ENCODE measurements at regions not wholly inside any gene's neighbourhood (a gene's known extent, or its start where the extent isn't known, plus 50 kb on each side); places are given as distances from the start of the nearest gene placed in this dataset.

- H3K4me3 ChIP-seq (ENCODE audit: low read depth, low read length), result no peak overlapping the region
- TF ChIP-seq CTCF (IDR thresholded peaks at IDR 0.05; ENCODE audit: borderline replicate concordance, insufficient read depth, low read depth, low read length), result no peak
These were observed 959.3 kb downstream of the SH3BGRL start for GRCh38 chrX:82161195-82161594.

DNA sequence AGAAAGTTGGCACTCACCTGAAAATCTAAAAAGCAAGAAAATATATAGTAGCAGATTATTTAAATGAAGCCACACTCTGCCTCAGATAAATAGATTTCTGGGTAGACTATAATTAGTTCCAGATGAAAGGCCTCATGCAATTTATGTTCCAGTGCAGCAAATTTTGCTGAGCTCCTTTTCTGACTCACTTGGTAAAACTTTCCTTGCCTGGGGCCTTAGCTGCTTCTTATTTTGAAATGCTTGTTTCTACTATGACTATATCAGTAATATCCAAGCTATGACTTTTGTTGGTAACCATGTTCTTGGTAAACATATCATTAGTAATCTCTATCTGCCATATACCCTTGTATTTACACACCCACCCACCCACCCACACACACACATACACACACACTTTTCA is 961.8 kb downstream of the SH3BGRL start:
- H3K4me3 ChIP-seq (ENCODE audit: low read depth, low read length), result no peak overlapping the region
- no peak for TF ChIP-seq CTCF (IDR thresholded peaks at IDR 0.05; ENCODE audit: borderline replicate concordance, insufficient read depth, low read depth, low read length)

DNA sequence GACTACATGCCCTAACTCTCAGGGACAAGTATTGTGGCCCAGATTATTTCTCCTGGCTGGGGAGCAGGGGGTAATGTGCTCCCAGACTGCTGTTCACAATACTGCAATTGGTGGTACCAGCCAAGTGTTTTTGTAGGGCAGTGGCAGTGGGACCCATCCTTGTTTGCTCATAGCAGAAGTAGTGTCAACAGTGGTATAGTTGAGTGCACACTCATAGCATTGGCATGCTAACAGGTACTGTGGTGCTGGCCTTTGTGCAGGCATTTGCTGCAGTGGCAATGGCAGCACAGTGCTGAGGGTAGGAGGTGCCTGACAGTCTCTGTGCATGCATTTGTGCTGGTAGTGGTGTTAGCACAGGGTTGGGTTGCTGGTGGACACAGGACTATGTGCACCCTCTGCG is 995.0 kb downstream of the SH3BGRL start:
- H3K4me3 ChIP-seq (ENCODE audit: low read depth, low read length), result no peak overlapping the region
- no peak for TF ChIP-seq CTCF (IDR thresholded peaks at IDR 0.05; ENCODE audit: borderline replicate concordance, insufficient read depth, low read depth, low read length)

DNA sequence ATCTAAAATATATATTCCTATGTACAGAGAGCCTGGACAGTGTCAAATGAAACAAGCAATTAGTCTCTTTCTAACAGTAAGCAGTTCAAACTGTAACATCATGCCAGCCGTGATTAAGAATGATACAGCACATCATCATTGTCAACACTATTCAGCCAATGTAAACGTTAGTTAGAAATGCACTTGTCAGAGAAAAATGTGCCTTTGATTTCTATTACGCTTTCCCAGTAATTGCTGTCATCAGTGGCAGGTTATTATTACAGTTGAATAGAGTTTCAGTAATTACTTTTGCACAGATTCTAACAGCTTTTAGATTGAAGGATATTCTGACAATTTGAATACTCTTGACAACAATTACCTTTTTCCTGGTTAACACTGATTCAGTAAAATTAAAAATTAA is 1007.1 kb downstream of the SH3BGRL start:
- no peak overlapping the region for H3K4me3 ChIP-seq (ENCODE audit: low read depth, low read length)
- TF ChIP-seq CTCF (IDR thresholded peaks at IDR 0.05; ENCODE audit: borderline replicate concordance, insufficient read depth, low read depth, low read length), result no peak

GRCh38 chrX:82218361-82218760 is 1016.5 kb downstream of the SH3BGRL start:
- TF ChIP-seq CTCF (IDR thresholded peaks at IDR 0.05; ENCODE audit: borderline replicate concordance, insufficient read depth, low read depth, low read length), result peak; percentile 32; the same call in 1 of the 2 replicates
- no peak overlapping the region for H3K4me3 ChIP-seq (ENCODE audit: low read depth, low read length)

GRCh38 chrX:82219129-82219528 is 1017.2 kb downstream of the SH3BGRL start:
- no peak for TF ChIP-seq CTCF (IDR thresholded peaks at IDR 0.05; ENCODE audit: borderline replicate concordance, insufficient read depth, low read depth, low read length)
- no peak overlapping the region for H3K4me3 ChIP-seq (ENCODE audit: low read depth, low read length)

DNA sequence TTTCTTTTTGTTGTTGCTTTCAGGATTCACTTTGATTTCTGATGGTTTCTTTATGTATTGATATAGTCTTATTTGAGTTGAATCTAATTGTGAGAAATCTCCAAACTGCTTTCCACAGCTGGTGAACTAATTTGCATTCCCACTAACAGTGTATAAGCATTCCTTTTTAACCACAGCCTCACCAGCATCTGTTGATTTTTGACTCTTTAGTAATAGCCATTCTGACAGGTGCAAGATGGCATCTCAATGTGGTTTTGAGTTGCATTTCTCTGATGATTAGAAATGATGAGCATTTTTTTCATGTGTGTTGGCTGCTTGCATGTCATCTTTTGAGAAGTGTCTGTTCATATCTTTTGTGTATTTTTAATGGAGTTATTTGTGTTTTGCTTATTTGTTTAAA is 1023.1 kb downstream of the SH3BGRL start:
- TF ChIP-seq CTCF (IDR thresholded peaks at IDR 0.05; ENCODE audit: borderline replicate concordance, insufficient read depth, low read depth, low read length), result no peak
- no peak overlapping the region for H3K4me3 ChIP-seq (ENCODE audit: low read depth, low read length)
